Suprapubic skin (tissue), 4 donors: ENCODE measurements at regions not wholly inside any gene's neighbourhood (a gene's known extent, or its start where the extent isn't known, plus 50 kb on each side); places are given as distances from the start of the nearest gene placed in this dataset.
"Not testable (repeated sequence)": the region's sequence is repeated elsewhere in the genome, so short reads cannot be mapped to it uniquely, and the experiment has no call there.

Experiments used
- DNase-seq, 2 donors: peaks; one replicate each; pipeline ENCODE4 v3.0.0-alpha.2; 2019; ENCODE audit warnings: low spot score in 2 of 2
- H3K27ac ChIP-seq: fragments of 200-600 bp; sonication (generic); one replicate; pipeline ENCODE4 v1.5.1; 2019
- H3K27me3 ChIP-seq: fragments of 200-600 bp; sonication (generic); one replicate; pipeline ENCODE4 v1.5.1; 2019
- H3K36me3 ChIP-seq: fragments of 200-600 bp; sonication (generic); one replicate; pipeline ENCODE4 v1.5.1; 2019
- H3K4me1 ChIP-seq: fragments of 200-600 bp; sonication (generic); one replicate; pipeline ENCODE4 v1.5.1; 2019
- H3K4me3 ChIP-seq: fragments of 200-600 bp; sonication (generic); one replicate; pipeline ENCODE4 v1.5.1; 2019; ENCODE audit warnings: mild to moderate bottlenecking
- H3K9me3 ChIP-seq: fragments of 200-600 bp; sonication (generic); one replicate; pipeline ENCODE4 v1.5.1; 2019
- EP300 ChIP-seq: sonication (generic); formaldehyde crosslinking; IDR thresholded peaks from one replicate; pipeline ENCODE4 v1.6.1; 2017; ENCODE audit warnings: antibody characterized with exemption
- POLR2A ChIP-seq, 2 donors: fragments of 450-650 bp; IDR thresholded peaks; one replicate each; pipeline ENCODE4 v1.6.1; 2017; ENCODE audit warnings: antibody characterized with exemption in 2 of 2, mild to moderate bottlenecking in 2 of 2, moderate library complexity in 2 of 2
- POLR2AphosphoS5 ChIP-seq, 3 donors: sonication (generic); formaldehyde crosslinking; IDR thresholded peaks; one replicate each; pipeline ENCODE4 v1.6.1; 2017; ENCODE audit warnings: antibody characterized with exemption in 3 of 3
- WGBS: methylation state at CpG from one replicate; pipeline ENCODE4 v1.1.5; 2018; 5-methylcytosine and 5-hydroxymethylcytosine counted together
- TF ChIP-seq, protein P1 (sequence below), 2 donors: fragments of 200-600 bp in 1 of 2; fragments of 450-650 bp in 1 of 2; sonication (generic) in 1 of 2; IDR thresholded peaks; one replicate each; pipeline ENCODE4 v1.5.1; 2016 to 2019; ENCODE audit warnings: antibody characterized with exemption in 2 of 2, mild to moderate bottlenecking in 1 of 2, moderate library complexity in 1 of 2

DNA sequence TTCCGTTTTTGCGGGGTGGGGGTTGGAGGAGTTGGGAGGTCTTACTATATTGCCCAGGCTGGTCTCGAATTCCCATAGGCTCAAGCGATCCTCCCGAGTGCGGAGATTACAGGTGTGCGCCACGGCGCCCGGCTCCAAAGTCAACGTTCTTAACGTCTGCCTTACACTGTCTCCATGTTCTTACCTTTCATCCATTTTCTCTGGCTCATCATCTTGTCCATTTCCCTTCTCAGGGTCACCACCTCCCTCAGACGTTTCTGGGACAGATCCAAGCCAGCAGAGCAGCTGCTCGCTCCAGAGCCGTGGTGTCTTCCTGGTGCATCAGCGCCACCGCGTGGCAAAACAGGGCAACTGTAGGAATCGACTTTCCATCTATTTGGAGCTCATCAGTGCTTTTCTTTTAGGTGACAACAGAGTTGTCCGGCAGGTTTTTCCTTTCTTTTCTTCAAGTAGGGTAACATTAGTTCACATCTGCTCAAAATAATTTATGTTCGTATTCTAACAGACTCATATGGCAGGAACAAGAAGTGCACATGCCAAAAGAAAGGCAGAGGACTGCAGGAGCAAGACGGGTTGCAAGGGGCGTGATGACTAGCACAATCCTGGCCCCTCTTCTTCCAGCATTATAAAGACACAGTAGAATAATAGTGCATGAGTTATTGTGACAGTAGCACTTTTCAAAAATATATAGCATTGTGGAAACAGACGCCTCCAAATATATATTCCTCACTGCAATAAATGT, 103.1 kb upstream of the ABCC4 start:
- H3K27me3 ChIP-seq: no peaks in the 10 kb centered on the region
- no peak overlapping the region for H3K27ac ChIP-seq
- H3K4me1 ChIP-seq: peaks cover 11% of the 10 kb centered on the region
- H3K9me3 ChIP-seq: no peaks in the 10 kb centered on the region
- DNase-seq: peak; percentile 80 to 88
- no peaks in the 10 kb centered on the region for H3K36me3 ChIP-seq
- no peak for TF ChIP-seq POLR2A (IDR thresholded peaks at IDR 0.05)
- TF ChIP-seq, protein P1, sequence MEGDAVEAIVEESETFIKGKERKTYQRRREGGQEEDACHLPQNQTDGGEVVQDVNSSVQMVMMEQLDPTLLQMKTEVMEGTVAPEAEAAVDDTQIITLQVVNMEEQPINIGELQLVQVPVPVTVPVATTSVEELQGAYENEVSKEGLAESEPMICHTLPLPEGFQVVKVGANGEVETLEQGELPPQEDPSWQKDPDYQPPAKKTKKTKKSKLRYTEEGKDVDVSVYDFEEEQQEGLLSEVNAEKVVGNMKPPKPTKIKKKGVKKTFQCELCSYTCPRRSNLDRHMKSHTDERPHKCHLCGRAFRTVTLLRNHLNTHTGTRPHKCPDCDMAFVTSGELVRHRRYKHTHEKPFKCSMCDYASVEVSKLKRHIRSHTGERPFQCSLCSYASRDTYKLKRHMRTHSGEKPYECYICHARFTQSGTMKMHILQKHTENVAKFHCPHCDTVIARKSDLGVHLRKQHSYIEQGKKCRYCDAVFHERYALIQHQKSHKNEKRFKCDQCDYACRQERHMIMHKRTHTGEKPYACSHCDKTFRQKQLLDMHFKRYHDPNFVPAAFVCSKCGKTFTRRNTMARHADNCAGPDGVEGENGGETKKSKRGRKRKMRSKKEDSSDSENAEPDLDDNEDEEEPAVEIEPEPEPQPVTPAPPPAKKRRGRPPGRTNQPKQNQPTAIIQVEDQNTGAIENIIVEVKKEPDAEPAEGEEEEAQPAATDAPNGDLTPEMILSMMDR (IDR thresholded peaks at IDR 0.05): peak; percentile 82 to 86
- WGBS: 7% methylated on average over 24 of the region's 24 CpGs
- H3K4me3 ChIP-seq: peak overlapping the region; percentile 38

DNA sequence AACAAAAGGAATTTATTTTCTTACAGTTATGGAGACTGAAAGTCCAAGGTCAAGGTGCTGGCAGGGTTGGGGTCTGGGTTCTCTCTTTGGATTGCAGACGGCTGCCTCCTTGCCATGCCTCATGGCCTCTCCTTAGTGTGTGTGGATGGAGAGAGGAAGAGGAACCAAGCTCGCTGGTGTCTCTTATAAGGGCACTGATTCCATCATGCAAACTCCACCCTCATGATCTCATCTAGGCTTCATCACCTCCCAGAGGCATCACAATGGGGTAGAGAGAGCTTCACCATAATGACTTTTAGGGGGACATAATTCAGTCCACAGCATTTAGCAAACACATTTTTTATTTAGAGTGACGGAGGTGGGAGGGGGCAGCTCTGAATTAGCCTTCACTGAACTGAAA, 104.9 kb upstream of the ABCC4 start:
- TF ChIP-seq POLR2AphosphoS5 (IDR thresholded peaks at IDR 0.05): no peak
- H3K27ac ChIP-seq: no peak overlapping the region
- no peaks in the 10 kb centered on the region for H3K9me3 ChIP-seq
- H3K4me1 ChIP-seq: peaks cover 11% of the 10 kb centered on the region
- WGBS: 78% methylated on average over 3 of the region's 3 CpGs
- no peak overlapping the region for H3K4me3 ChIP-seq
- DNase-seq: no peak
- no peaks in the 10 kb centered on the region for H3K36me3 ChIP-seq
- no peaks in the 10 kb centered on the region for H3K27me3 ChIP-seq

DNA sequence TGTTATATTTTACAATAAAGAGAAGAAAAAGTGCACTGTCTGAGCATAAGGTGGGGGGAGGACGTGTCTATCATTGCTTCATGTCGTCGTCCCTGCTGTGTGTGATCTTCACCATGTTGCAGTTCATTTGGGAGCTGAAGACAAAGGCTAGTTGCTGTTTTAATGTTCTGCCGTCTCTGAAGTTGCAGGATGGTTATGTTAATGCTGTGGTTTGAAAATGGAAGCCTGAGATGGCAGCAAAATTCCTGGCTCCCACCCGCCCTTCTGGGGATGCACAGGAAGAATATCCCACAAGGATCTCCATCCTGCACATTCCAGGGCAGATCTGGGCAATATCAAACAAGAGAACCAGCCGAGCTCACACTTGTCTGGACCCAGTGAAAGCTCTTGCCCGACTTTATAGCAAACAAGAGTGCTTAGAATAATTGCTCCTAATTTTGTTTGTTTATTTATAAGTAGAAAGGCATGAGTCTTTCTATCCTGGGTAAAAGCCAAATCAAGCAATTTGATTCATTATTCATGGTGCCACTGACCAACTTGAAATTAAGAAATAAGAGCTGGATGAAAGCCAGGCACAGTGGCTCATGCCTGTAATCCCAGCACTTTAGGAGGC, 110.3 kb upstream of the ABCC4 start:
- H3K9me3 ChIP-seq: no peaks in the 10 kb centered on the region
- no peaks in the 10 kb centered on the region for H3K27me3 ChIP-seq
- no peak for DNase-seq
- 29% methylated on average over 7 of the region's 7 CpGs for WGBS
- no peaks in the 10 kb centered on the region for H3K4me1 ChIP-seq
- no peak overlapping the region for H3K27ac ChIP-seq
- H3K36me3 ChIP-seq: no peaks in the 10 kb centered on the region
- TF ChIP-seq POLR2A (IDR thresholded peaks at IDR 0.05): no peak
- TF ChIP-seq EP300: no peak
- no peak for TF ChIP-seq POLR2AphosphoS5 (IDR thresholded peaks at IDR 0.05)
- TF ChIP-seq, protein P1 (IDR thresholded peaks at IDR 0.05): no peak
- no peak overlapping the region for H3K4me3 ChIP-seq

DNA sequence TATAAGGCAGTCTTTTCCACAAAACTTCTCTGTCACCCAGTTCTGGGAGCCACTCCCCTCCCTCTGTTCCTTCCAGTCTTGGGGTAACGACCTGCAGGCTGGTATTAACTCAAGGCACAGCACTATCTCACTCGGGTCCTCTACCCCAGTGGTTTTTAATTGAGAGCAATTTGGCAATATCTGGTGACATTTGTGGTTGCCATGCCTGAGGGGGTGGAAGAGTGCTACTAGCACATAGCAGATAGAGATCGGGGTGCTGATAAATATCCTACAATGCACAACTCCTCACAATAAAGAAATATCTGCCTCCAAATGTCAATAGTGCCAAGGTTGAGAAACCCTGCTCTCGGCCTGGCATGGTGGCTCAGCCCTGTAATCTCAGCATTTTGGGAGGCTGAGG, 117.7 kb upstream of the ABCC4 start:
- 67% methylated on average over 4 of the region's 4 CpGs for WGBS
- H3K4me3 ChIP-seq: no peak overlapping the region
- H3K4me1 ChIP-seq: no peaks in the 10 kb centered on the region
- no peak overlapping the region for H3K27ac ChIP-seq
- H3K27me3 ChIP-seq: no peaks in the 10 kb centered on the region
- no peak for TF ChIP-seq POLR2A (IDR thresholded peaks at IDR 0.05)
- no peaks in the 10 kb centered on the region for H3K36me3 ChIP-seq
- no peak for DNase-seq
- no peaks in the 10 kb centered on the region for H3K9me3 ChIP-seq

DNA sequence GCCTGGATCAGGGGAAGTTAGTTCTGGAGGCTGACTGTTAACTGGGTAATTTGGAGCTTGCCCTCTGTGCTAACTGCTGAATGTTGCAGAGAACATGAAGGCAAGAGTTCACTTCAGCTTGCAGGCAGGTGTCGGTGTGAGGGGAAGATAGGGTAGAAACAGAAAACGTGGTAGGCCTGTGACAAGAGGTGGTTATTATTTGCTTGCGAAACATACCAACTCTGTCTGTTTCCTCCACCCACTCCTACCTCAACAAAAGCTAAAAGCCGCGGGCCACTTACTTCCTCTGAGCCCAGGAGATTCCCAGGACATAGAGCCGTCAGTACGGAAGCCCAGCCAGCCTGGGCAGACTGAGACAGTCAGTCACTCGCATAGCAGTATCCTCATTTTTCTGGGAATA, 119.2 kb upstream of the ABCC4 start:
- DNase-seq: no peak
- no peak overlapping the region for H3K4me3 ChIP-seq
- TF ChIP-seq POLR2A (IDR thresholded peaks at IDR 0.05) (no peak), POLR2AphosphoS5 (IDR thresholded peaks at IDR 0.05) (no peak), EP300 (no peak)
- TF ChIP-seq, protein P1 (IDR thresholded peaks at IDR 0.05): no peak
- H3K27ac ChIP-seq: no peak overlapping the region
- no peaks in the 10 kb centered on the region for H3K36me3 ChIP-seq
- H3K9me3 ChIP-seq: no peaks in the 10 kb centered on the region
- no peaks in the 10 kb centered on the region for H3K27me3 ChIP-seq
- 41% methylated on average over 8 of the region's 8 CpGs for WGBS
- H3K4me1 ChIP-seq: no peaks in the 10 kb centered on the region

DNA sequence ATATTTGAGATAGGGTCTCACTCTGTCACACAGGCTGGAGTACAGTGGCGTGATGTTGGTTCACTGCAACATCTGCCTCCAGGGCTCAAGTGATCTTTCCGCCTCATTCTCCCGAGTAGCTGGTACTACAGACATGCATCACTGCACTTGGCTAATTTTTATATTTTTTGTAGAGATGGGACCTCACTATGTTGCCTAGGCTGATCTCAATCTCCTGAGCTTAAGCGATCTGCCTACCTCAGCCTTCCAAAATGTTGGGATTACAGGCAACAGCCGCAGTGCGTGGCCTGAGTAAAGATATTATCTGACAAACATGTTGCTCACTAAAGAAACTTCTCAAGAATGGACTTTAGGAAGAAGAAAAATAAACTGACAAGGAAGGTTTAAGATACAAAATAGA, 125.4 kb upstream of the ABCC4 start:
- Histone ChIP-seq H3K27ac (no peak overlapping the region), H3K4me3 (no peak overlapping the region), H3K4me1 (no peaks in the 10 kb centered on the region), H3K9me3 (no peaks in the 10 kb centered on the region), H3K36me3 (no peaks in the 10 kb centered on the region), H3K27me3 (no peaks in the 10 kb centered on the region)
- 75% methylated on average over 6 of the region's 6 CpGs for WGBS
- TF ChIP-seq POLR2A (IDR thresholded peaks at IDR 0.05): no peak
- TF ChIP-seq, protein P1 (IDR thresholded peaks at IDR 0.05): no peak
- no peak for TF ChIP-seq POLR2AphosphoS5 (IDR thresholded peaks at IDR 0.05)
- TF ChIP-seq EP300: no peak
- no peak for DNase-seq

DNA sequence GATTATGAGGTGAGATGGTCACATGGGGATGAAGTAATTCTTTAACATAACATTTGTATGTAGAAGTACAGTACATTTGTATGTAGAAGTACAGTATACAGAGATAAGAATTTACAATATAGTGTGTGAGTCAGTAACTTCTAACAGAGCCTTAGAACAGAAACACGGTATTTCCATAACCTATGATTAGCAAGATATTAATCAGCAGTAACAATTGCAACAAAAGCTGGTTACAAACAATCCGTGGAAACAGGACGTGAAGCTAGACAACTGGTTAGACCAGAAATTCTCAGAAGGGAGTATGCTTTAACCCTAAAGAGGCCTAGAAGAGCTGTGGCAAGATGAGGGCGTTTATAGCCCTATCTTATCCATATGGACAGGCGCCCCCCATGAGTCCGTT, 122.0 kb upstream of the CLDN10 start:
- H3K27me3 ChIP-seq, H3K36me3 ChIP-seq: not testable (repeated sequence)
- 50% methylated on average over 6 of the region's 6 CpGs for WGBS

More for the DNA sequence above, 122.0 kb upstream of the CLDN10 start:
- H3K4me3 ChIP-seq, H3K9me3 ChIP-seq, H3K4me1 ChIP-seq, H3K27ac ChIP-seq, DNase-seq: not testable (repeated sequence)
